LNCaP clone FGC (cell line): ENCODE measurements at regions not wholly inside any gene's neighbourhood (a gene's known extent, or its start where the extent isn't known, plus 50 kb on each side); places are given as distances from the start of the nearest gene placed in this dataset.
A peak's percentile ranks its signal among the peaks of the same experiment; 100 is the strongest.

Experiments used
- DNase-seq: peaks from one replicate; pipeline ENCODE4 v3.0.0-alpha.2; 2011; ENCODE audit warnings: low read depth
- H3K4me3 ChIP-seq: 2 replicates; pipeline ENCODE4 v1.5.1; 2011; ENCODE audit warnings: mild to moderate bottlenecking, low read depth, low read length, control low read depth
- TF ChIP-seq, protein P1 (sequence below): IDR thresholded peaks from 2 replicates; pipeline ENCODE4 v1.5.1; 2012; ENCODE audit warnings: mild to moderate bottlenecking; ENCODE audit not compliant: control insufficient read depth, insufficient read depth; ENCODE audit errors: extremely low read depth

DNA sequence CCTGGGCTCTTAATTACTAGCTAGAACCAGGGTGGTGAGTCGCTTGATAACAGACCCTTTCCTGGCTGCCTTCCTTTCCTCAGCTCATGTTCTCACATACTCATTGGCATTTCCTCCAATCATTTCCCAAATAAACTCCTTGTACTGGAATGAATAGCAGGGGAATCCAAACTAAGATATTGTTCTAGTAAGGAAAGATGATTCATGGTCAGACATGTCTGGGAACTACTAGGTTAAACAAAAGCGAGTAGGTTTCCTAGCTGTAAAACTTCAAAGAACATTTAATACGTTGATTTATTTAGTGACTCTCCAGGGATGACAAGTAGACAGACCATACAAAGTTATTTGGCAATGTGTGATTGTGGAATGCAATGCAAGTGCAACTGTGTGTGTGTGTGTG lies 121.2 kb upstream of the KCNJ6 start:
- no peak for DNase-seq
- no peak overlapping the region for H3K4me3 ChIP-seq
- TF ChIP-seq, protein P1, sequence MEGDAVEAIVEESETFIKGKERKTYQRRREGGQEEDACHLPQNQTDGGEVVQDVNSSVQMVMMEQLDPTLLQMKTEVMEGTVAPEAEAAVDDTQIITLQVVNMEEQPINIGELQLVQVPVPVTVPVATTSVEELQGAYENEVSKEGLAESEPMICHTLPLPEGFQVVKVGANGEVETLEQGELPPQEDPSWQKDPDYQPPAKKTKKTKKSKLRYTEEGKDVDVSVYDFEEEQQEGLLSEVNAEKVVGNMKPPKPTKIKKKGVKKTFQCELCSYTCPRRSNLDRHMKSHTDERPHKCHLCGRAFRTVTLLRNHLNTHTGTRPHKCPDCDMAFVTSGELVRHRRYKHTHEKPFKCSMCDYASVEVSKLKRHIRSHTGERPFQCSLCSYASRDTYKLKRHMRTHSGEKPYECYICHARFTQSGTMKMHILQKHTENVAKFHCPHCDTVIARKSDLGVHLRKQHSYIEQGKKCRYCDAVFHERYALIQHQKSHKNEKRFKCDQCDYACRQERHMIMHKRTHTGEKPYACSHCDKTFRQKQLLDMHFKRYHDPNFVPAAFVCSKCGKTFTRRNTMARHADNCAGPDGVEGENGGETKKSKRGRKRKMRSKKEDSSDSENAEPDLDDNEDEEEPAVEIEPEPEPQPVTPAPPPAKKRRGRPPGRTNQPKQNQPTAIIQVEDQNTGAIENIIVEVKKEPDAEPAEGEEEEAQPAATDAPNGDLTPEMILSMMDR = no peak

DNA sequence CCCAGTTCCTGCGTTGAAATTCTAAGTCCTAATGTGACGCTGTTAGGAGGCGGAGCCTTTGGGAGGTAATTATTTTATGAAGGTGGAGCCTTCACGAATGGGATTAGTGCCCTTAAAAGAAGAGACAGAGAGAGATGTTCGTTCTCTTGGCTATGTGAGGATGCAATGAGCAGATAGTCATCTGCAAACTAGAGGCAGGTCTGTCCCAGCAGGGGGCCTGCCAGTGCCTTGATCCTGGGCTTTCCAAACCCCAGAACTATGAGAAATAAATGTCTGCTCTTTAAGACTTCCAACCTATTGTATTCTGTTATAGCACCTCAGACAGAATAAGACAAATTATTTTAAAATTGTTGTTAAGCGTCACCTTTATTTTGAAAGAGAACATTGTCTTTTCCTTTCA lies 123.1 kb upstream of the KCNJ6 start:
- no peak for DNase-seq
- H3K4me3 ChIP-seq = no peak overlapping the region
- TF ChIP-seq, protein P1 = no peak

DNA sequence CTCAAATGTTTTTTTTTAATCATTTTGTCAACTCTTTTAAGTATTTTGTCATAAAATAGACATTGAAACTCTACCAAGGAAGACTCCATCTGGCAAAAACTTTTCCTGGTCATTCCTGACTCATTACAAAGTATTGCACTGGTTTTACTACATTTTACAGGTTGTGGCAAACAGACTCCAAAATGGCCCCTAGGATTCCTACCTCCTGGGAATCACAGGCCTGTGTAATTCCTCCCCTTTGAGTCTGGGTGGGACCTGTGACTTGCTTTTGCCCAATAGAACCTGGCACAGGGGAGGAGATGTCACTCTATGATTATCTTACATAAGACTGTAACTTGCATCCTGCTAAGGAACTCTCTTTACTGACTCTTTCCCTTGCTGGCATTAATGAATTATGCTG lies 123.6 kb upstream of the KCNJ6 start:
- TF ChIP-seq, protein P1 = no peak
- no peak overlapping the region for H3K4me3 ChIP-seq
- DNase-seq = no peak

DNA sequence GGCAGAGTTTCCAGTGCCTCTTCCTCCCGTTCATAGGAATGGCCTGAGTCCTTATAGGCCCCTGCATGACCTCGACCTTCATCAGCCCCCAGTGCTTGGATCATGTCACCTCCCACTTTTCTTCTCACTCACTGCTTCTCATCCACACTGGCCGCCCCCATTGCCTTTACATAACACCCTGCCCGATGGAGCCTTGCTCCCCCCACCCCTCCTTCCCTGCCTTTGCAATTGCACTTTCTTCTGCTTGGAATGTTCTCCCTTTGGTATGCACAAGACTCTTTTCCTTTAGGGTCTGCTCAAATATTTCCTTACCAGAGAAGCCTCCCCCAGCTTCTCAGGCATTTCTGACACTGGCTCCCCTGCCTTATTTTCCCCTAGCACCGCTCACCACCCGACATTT lies 125.2 kb upstream of the KCNJ6 start:
- H3K4me3 ChIP-seq = no peak overlapping the region
- TF ChIP-seq, protein P1 = no peak
- DNase-seq = no peak

DNA sequence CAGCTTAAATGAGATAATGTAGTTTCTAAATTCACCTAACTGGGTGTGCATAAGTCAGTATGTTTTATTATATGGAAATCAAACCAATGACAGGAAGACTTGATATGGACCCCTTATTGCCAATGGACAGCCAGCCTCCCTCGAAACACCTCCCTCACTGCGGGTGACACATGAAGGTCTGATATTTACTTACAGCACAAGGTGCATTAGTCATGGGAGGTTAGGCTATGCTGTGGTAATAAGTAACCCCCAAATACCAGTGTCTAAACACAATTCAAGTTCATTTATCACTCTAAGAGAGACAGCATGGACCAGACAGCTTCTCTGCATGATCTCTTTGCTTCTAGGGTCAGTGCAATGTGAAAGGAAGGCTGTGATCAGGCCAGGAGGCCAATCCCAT lies 126.0 kb upstream of the KCNJ6 start:
- H3K4me3 ChIP-seq = no peak overlapping the region
- TF ChIP-seq, protein P1 = no peak
- DNase-seq = no peak

DNA sequence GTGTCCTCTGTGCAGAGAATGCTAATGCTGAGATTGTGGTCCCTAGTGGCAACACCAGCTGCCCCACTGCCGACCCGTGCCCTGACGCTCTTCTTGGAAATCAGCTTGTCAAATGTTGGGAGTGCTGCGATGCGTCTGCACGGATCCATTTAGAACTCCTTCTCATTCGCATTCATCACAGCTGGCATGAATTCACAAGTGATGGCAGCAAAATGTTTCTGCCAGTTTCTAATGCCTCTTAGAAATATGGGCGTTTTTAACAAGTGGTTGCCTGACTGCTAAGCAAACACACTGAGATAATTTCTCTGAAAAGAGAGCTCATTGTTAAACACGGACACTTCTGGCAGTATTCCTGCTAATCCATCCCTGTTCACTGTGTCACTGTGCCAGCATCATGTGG lies 131.9 kb upstream of the KCNJ6 start:
- TF ChIP-seq, protein P1 = no peak
- no peak overlapping the region for H3K4me3 ChIP-seq
- peak; percentile 21 for DNase-seq

DNA sequence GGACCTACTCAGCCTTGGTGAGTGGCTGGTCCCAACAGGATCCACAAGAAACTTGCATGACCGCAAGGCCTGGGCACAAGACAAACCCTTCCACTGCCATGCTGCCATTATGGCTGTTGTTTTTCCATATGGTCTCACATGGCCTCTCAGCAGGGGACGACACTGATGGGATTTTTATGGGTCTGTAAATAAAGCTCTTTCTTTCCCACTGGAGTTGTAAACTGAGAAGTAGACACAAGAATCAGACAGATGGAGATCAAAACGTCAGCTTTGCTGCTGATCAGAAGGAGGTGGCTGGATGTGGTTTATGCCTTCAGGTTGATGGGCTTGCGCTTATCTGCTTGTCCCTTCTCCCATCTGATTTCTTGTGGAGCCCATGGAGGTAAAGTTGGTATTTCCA lies 138.1 kb upstream of the KCNJ6 start:
- TF ChIP-seq, protein P1 = no peak
- DNase-seq = no peak

More for the DNA sequence above, 138.1 kb upstream of the KCNJ6 start:
- no peak overlapping the region for H3K4me3 ChIP-seq
